GM23338 (cell line): ENCODE measurements at regions not wholly inside any gene's neighbourhood (a gene's known extent, or its start where the extent isn't known, plus 50 kb on each side); places are given as distances from the start of the nearest gene placed in this dataset.

Experiments
- ATAC-seq: fragments of 200-7000 bp; cut with Tn5 transposase; 3 replicates; pipeline ENCODE4 v1.9.1; 2020
- DNase-seq: peaks from one replicate; pipeline ENCODE4 v3.0.0-alpha.2; 2015; ENCODE audit warnings: low spot score
- H2AFZ ChIP-seq: fragments of 200-600 bp; sonication (generic); 2 replicates; pipeline ENCODE4 v1.8.0; 2016; ENCODE audit warnings: antibody characterized with exemption, mild to moderate bottlenecking, moderate library complexity
- H3F3A ChIP-seq: fragments of 200-600 bp; sonication (generic); replicated peaks from 2 replicates; pipeline ENCODE4 v1.8.0; 2017; ENCODE audit warnings: antibody characterized with exemption, mixed run types, low read depth
- H3K27ac ChIP-seq: fragments of 200-600 bp; sonication (generic); 2 replicates; pipeline ENCODE4 v1.6.1; 2016; ENCODE audit warnings: low read depth
- H3K27me3 ChIP-seq: fragments of 200-600 bp; sonication (generic); 2 replicates; pipeline ENCODE4 v1.8.0; 2016; ENCODE audit warnings: mild to moderate bottlenecking, mixed run types, moderate library complexity; ENCODE audit not compliant: insufficient read depth
- H3K36me3 ChIP-seq: fragments of 200-600 bp; sonication (generic); 2 replicates; pipeline ENCODE4 v1.8.0; 2016; ENCODE audit warnings: mild to moderate bottlenecking; ENCODE audit not compliant: insufficient read depth
- H3K4me1 ChIP-seq: fragments of 200-600 bp; sonication (generic); 2 replicates; pipeline ENCODE4 v1.8.0; 2016; ENCODE audit warnings: mild to moderate bottlenecking, moderate library complexity; ENCODE audit not compliant: insufficient read depth
- H3K4me2 ChIP-seq: fragments of 200-600 bp; sonication (generic); 2 replicates; pipeline ENCODE4 v1.7.1; 2017; ENCODE audit warnings: mixed run types
- H3K4me3 ChIP-seq: fragments of 200-600 bp; sonication (generic); 2 replicates; pipeline ENCODE4 v1.6.1; 2016; ENCODE audit warnings: mixed run types
- H3K79me2 ChIP-seq: fragments of 200-600 bp; sonication (generic); replicated peaks from 2 replicates; pipeline ENCODE4 v1.8.0; 2017; ENCODE audit warnings: mild to moderate bottlenecking; ENCODE audit not compliant: insufficient read depth
- H3K9me2 ChIP-seq: fragments of 200-600 bp; sonication (generic); 2 replicates; pipeline ENCODE4 v1.8.0; 2017; ENCODE audit not compliant: insufficient read depth
- H4K20me1 ChIP-seq: fragments of 200-600 bp; sonication (generic); replicated peaks from 2 replicates; pipeline ENCODE4 v1.8.0; 2017; ENCODE audit warnings: mild to moderate bottlenecking; ENCODE audit not compliant: insufficient read depth
- H3K27ac Mint-ChIP-seq: 2 replicates; pipeline ENCODE4 v1.8.0; 2020; ENCODE audit warnings: inconsistent platforms, mild to moderate bottlenecking, moderate library complexity, mixed read lengths
- H3K27me3 Mint-ChIP-seq: 3 replicates; pipeline ENCODE4 v1.8.0; 2022; ENCODE audit warnings: low read depth, mild to moderate bottlenecking, moderate library complexity, mixed read lengths, inconsistent platforms; ENCODE audit not compliant: insufficient read depth, poor library complexity
- H3K36me3 Mint-ChIP-seq: 3 replicates; pipeline ENCODE4 v1.8.0; 2021; ENCODE audit warnings: low read depth, mild to moderate bottlenecking, inconsistent platforms, moderate library complexity, mixed read lengths
- H3K4me1 Mint-ChIP-seq: 3 replicates; pipeline ENCODE4 v1.8.0; 2020; ENCODE audit warnings: mild to moderate bottlenecking, inconsistent platforms, mixed read lengths
- H3K4me3 Mint-ChIP-seq: 3 replicates; pipeline ENCODE4 v1.8.0; 2021; ENCODE audit warnings: moderate library complexity, mild to moderate bottlenecking, inconsistent platforms, mixed read lengths
- H3K9me3 Mint-ChIP-seq: 3 replicates; pipeline ENCODE4 v1.8.0; 2020; ENCODE audit warnings: moderate library complexity, mild to moderate bottlenecking, inconsistent platforms, mixed read lengths
- CREB1 ChIP-seq: fragments of 250-450 bp; sonication (Bioruptor Pico); IDR thresholded peaks from 2 replicates; pipeline ENCODE4 v1.5.0; 2020; ENCODE audit warnings: low read depth, mild to moderate bottlenecking, moderate library complexity
- EZH2 ChIP-seq: fragments of 200-600 bp; sonication (generic); IDR thresholded peaks from one replicate; pipeline ENCODE4 v1.8.0; 2017; ENCODE audit warnings: antibody characterized with exemption, mild to moderate bottlenecking, low read depth; ENCODE audit not compliant: unreplicated experiment
- EZH2phosphoT487 ChIP-seq: fragments of 200-600 bp; sonication (generic); IDR thresholded peaks from one replicate; pipeline ENCODE4 v1.8.1; 2018; ENCODE audit warnings: antibody characterized with exemption; ENCODE audit not compliant: unreplicated experiment
- NANOG ChIP-seq: IDR thresholded peaks from 2 replicates; pipeline ENCODE4 v1.6.1; 2016; ENCODE audit warnings: antibody characterized with exemption, borderline replicate concordance
- STAT1 ChIP-seq: IDR thresholded peaks from one replicate; pipeline ENCODE4 v1.6.1; 2016; ENCODE audit warnings: antibody characterized with exemption; ENCODE audit not compliant: unreplicated experiment
- ZNF114 ChIP-seq: fragments of 250-450 bp; sonication (Bioruptor Pico); IDR thresholded peaks from 2 replicates; pipeline ENCODE4 v1.5.0; 2020; ENCODE audit warnings: mild to moderate bottlenecking, moderate library complexity
- ZNF331 ChIP-seq: fragments of 250-450 bp; sonication (Bioruptor Pico); IDR thresholded peaks from 2 replicates; pipeline ENCODE4 v1.5.0; 2020; ENCODE audit warnings: low read depth, mild to moderate bottlenecking, moderate library complexity
- TF ChIP-seq, protein P1 (sequence below): IDR thresholded peaks from one replicate; pipeline ENCODE4 v1.6.1; 2018; ENCODE audit warnings: antibody characterized with exemption; ENCODE audit not compliant: unreplicated experiment
- TF ChIP-seq, protein P2 (sequence below): IDR thresholded peaks from 2 replicates; pipeline ENCODE4 v1.6.1; 2016; ENCODE audit warnings: antibody characterized with exemption
- TF ChIP-seq, protein P3 (sequence below): fragments of 250-450 bp; sonication (Bioruptor Pico); IDR thresholded peaks from 2 replicates; pipeline ENCODE4 v1.5.0; 2020; ENCODE audit warnings: mild to moderate bottlenecking, moderate library complexity

DNA sequence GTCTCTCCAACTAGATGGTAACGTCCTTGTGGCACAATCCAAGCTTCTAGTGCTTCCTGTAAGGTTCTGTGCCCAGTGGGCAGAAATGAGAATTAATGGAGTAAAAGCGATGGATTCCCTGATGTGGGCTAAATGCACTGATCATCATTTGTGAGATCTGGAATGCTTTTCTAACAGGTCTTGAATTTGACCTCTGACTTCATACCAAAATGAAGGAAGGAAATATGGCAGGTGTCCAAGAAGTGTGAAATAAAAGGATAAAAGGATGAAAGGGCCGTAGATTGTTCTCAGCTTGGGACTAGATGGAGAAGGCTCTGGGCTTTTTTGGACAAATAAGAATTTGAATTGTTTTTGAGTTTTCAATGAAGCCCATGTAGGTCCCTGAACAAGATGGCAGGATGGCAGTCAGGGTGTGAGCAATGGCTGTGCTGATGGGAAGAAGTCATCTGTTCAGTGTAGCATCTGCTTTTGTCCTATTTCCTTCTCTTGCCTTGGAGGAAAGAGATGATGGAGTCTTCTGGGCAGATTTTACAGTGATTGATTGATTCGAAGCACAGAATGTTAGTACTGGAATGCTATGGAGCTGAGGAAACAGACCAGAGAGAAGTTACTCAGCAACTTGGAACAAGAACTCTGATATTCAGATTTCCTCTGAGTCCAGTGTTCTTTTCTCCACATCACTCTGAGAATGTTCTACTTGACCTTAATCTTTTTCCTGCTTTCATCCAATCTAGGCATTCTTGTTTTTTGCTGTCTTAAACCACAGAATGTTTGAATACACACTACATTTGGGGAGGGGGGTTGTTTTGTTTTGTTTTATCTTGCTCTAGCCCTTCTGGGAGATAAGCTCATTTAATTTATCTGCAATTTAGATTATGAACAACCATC is 286.0 kb downstream of the HLX start:
- Histone ChIP-seq H3K27me3 (no peaks in the 10 kb centered on the region), H3K4me1 (peaks cover 24% of the 10 kb centered on the region), H3K4me3 (no peak overlapping the region), H3K9me2 (peaks cover 8% of the 10 kb centered on the region; the same call in 1 of the 2 replicates), H2AFZ (no peak overlapping the region), H3K36me3 (no peaks in the 10 kb centered on the region), H3K4me2 (no peak overlapping the region), H3K79me2 (no peaks in the 10 kb centered on the region), H3F3A (no peaks in the 10 kb centered on the region), H3K27ac (no peak overlapping the region), H4K20me1 (no peaks in the 10 kb centered on the region)
- Mint-ChIP-seq H3K4me3 (no peak overlapping the region), H3K36me3 (peaks cover under 1% of the 10 kb centered on the region; the same call in 2 of the 3 replicates), H3K27me3 (peaks cover 6% of the 10 kb centered on the region), H3K4me1 (peaks cover 42% of the 10 kb centered on the region), H3K27ac (no peak overlapping the region), H3K9me3 (peaks cover under 1% of the 10 kb centered on the region; the same call in 1 of the 3 replicates)
- DNase-seq (no peak), ATAC-seq (no peak)
- no peak for TF ChIP-seq CREB1 (CRISPR knock-in tag)
- no peak for TF ChIP-seq EZH2
- no peak for TF ChIP-seq STAT1
- no peak for TF ChIP-seq NANOG
- TF ChIP-seq, protein P1, sequence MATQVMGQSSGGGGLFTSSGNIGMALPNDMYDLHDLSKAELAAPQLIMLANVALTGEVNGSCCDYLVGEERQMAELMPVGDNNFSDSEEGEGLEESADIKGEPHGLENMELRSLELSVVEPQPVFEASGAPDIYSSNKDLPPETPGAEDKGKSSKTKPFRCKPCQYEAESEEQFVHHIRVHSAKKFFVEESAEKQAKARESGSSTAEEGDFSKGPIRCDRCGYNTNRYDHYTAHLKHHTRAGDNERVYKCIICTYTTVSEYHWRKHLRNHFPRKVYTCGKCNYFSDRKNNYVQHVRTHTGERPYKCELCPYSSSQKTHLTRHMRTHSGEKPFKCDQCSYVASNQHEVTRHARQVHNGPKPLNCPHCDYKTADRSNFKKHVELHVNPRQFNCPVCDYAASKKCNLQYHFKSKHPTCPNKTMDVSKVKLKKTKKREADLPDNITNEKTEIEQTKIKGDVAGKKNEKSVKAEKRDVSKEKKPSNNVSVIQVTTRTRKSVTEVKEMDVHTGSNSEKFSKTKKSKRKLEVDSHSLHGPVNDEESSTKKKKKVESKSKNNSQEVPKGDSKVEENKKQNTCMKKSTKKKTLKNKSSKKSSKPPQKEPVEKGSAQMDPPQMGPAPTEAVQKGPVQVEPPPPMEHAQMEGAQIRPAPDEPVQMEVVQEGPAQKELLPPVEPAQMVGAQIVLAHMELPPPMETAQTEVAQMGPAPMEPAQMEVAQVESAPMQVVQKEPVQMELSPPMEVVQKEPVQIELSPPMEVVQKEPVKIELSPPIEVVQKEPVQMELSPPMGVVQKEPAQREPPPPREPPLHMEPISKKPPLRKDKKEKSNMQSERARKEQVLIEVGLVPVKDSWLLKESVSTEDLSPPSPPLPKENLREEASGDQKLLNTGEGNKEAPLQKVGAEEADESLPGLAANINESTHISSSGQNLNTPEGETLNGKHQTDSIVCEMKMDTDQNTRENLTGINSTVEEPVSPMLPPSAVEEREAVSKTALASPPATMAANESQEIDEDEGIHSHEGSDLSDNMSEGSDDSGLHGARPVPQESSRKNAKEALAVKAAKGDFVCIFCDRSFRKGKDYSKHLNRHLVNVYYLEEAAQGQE: no peak
- TF ChIP-seq, protein P2, sequence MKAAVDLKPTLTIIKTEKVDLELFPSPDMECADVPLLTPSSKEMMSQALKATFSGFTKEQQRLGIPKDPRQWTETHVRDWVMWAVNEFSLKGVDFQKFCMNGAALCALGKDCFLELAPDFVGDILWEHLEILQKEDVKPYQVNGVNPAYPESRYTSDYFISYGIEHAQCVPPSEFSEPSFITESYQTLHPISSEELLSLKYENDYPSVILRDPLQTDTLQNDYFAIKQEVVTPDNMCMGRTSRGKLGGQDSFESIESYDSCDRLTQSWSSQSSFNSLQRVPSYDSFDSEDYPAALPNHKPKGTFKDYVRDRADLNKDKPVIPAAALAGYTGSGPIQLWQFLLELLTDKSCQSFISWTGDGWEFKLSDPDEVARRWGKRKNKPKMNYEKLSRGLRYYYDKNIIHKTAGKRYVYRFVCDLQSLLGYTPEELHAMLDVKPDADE: no peak
- TF ChIP-seq ZNF331 (CRISPR knock-in tag): no peak
- TF ChIP-seq, protein P3, sequence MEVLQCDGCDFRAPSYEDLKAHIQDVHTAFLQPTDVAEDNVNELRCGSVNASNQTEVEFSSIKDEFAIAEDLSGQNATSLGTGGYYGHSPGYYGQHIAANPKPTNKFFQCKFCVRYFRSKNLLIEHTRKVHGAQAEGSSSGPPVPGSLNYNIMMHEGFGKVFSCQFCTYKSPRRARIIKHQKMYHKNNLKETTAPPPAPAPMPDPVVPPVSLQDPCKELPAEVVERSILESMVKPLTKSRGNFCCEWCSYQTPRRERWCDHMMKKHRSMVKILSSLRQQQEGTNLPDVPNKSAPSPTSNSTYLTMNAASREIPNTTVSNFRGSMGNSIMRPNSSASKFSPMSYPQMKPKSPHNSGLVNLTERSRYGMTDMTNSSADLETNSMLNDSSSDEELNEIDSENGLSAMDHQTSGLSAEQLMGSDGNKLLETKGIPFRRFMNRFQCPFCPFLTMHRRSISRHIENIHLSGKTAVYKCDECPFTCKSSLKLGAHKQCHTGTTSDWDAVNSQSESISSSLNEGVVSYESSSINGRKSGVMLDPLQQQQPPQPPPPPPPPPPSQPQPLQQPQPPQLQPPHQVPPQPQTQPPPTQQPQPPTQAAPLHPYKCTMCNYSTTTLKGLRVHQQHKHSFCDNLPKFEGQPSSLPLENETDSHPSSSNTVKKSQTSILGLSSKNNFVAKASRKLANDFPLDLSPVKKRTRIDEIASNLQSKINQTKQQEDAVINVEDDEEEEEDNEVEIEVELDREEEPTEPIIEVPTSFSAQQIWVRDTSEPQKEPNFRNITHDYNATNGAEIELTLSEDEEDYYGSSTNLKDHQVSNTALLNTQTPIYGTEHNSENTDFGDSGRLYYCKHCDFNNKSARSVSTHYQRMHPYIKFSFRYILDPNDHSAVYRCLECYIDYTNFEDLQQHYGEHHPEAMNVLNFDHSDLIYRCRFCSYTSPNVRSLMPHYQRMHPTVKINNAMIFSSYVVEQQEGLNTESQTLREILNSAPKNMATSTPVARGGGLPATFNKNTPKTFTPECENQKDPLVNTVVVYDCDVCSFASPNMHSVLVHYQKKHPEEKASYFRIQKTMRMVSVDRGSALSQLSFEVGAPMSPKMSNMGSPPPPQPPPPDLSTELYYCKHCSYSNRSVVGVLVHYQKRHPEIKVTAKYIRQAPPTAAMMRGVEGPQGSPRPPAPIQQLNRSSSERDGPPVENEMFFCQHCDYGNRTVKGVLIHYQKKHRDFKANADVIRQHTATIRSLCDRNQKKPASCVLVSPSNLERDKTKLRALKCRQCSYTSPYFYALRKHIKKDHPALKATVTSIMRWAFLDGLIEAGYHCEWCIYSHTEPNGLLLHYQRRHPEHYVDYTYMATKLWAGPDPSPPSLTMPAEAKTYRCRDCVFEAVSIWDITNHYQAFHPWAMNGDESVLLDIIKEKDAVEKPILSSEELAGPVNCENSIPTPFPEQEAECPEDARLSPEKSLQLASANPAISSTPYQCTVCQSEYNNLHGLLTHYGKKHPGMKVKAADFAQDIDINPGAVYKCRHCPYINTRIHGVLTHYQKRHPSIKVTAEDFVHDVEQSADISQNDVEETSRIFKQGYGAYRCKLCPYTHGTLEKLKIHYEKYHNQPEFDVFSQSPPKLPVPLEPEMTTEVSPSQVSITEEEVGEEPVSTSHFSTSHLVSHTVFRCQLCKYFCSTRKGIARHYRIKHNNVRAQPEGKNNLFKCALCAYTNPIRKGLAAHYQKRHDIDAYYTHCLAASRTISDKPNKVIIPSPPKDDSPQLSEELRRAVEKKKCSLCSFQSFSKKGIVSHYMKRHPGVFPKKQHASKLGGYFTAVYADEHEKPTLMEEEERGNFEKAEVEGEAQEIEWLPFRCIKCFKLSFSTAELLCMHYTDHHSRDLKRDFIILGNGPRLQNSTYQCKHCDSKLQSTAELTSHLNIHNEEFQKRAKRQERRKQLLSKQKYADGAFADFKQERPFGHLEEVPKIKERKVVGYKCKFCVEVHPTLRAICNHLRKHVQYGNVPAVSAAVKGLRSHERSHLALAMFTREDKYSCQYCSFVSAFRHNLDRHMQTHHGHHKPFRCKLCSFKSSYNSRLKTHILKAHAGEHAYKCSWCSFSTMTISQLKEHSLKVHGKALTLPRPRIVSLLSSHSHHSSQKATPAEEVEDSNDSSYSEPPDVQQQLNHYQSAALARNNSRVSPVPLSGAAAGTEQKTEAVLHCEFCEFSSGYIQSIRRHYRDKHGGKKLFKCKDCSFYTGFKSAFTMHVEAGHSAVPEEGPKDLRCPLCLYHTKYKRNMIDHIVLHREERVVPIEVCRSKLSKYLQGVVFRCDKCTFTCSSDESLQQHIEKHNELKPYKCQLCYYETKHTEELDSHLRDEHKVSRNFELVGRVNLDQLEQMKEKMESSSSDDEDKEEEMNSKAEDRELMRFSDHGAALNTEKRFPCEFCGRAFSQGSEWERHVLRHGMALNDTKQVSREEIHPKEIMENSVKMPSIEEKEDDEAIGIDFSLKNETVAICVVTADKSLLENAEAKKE (CRISPR knock-in tag): no peak
- TF ChIP-seq ZNF114 (CRISPR knock-in tag): no peak
- TF ChIP-seq EZH2phosphoT487: no peak
